ENCODE measurements at regions not wholly inside any gene's neighbourhood (a gene's known extent, or its start where the extent isn't known, plus 50 kb on each side); places are given as distances from the start of the nearest gene placed in this dataset.
"Not testable (repeated sequence)": the region's sequence is repeated elsewhere in the genome, so short reads cannot be mapped to it uniquely, and the experiment has no call there.

GRCh38 chr4:112832493-112832892, 195.6 kb downstream of the LARP7 start:
- H3K4me1 ChIP-seq = no peaks in the 10 kb centered on the region
- ATAC-seq = no peak
- no peaks in the 10 kb centered on the region for H3K36me3 ChIP-seq
- no peak for DNase-seq
- H3K4me3 ChIP-seq = no peak overlapping the region
- H3K9me3 ChIP-seq = no peaks in the 10 kb centered on the region
- no peak for TF ChIP-seq CTCF (IDR thresholded peaks at IDR 0.05)
- no peaks in the 10 kb centered on the region for H3K27me3 ChIP-seq (ENCODE audit: low read depth)
- intact Hi-C loops (cut with DNase I) = no loop called here
- no peak overlapping the region for H3K27ac ChIP-seq

GRCh38 chr4:112836895-112837294, 200.0 kb downstream of the LARP7 start:
- Histone ChIP-seq H3K27ac (no peak overlapping the region), H3K27me3 (ENCODE audit: low read depth) (no peaks in the 10 kb centered on the region), H3K4me1 (no peaks in the 10 kb centered on the region), H3K36me3 (no peaks in the 10 kb centered on the region), H3K4me3 (no peak overlapping the region), H3K9me3 (no peaks in the 10 kb centered on the region)
- intact Hi-C loops (cut with DNase I) = no loop called here
- DNase-seq = no peak
- no peak for TF ChIP-seq CTCF (IDR thresholded peaks at IDR 0.05)
- no peak for ATAC-seq

- ATAC-seq; intact Hi-C loops (cut with DNase I); H3K36me3 ChIP-seq; H3K9me3 ChIP-seq; H3K4me3 ChIP-seq; H3K4me1 ChIP-seq; H3K27me3 ChIP-seq (ENCODE audit: low read depth); DNase-seq; H3K27ac ChIP-seq: not testable (repeated sequence)
These were observed 201.1 kb downstream of the LARP7 start for GRCh38 chr4:112838015-112838414.

- Histone ChIP-seq H3K27ac (no peak overlapping the region), H3K9me3 (no peaks in the 10 kb centered on the region), H3K4me3 (no peak overlapping the region), H3K27me3 (ENCODE audit: low read depth) (no peaks in the 10 kb centered on the region), H3K4me1 (no peaks in the 10 kb centered on the region), H3K36me3 (no peaks in the 10 kb centered on the region)
- DNase-seq (no peak), ATAC-seq (no peak)
- intact Hi-C loops (cut with DNase I) = no loop called here
- no peak for TF ChIP-seq CTCF (IDR thresholded peaks at IDR 0.05)
These were observed 203.1 kb downstream of the LARP7 start for GRCh38 chr4:112840061-112840460.

- Histone ChIP-seq H3K9me3 (no peaks in the 10 kb centered on the region), H3K36me3 (no peaks in the 10 kb centered on the region), H3K4me3 (no peak overlapping the region), H3K27ac (no peak overlapping the region), H3K27me3 (ENCODE audit: low read depth) (no peaks in the 10 kb centered on the region), H3K4me1 (no peaks in the 10 kb centered on the region)
- no peak for TF ChIP-seq CTCF (IDR thresholded peaks at IDR 0.05)
- intact Hi-C loops (cut with DNase I) = no loop called here
- no peak for ATAC-seq
- DNase-seq = no peak
These were observed 203.7 kb downstream of the LARP7 start for GRCh38 chr4:112840619-112841018.

GRCh38 chr4:112842513-112842912, 205.6 kb downstream of the LARP7 start:
- Histone ChIP-seq H3K27ac (no peak overlapping the region), H3K9me3 (no peaks in the 10 kb centered on the region), H3K27me3 (ENCODE audit: low read depth) (no peaks in the 10 kb centered on the region), H3K4me3 (no peak overlapping the region), H3K36me3 (no peaks in the 10 kb centered on the region), H3K4me1 (no peaks in the 10 kb centered on the region)
- DNase-seq (no peak), ATAC-seq (no peak)
- intact Hi-C loops (cut with DNase I) = no loop called here
- TF ChIP-seq CTCF (IDR thresholded peaks at IDR 0.05) = no peak

Measured in lower lobe of right lung (tissue), 2 donors.